BJ (cell line): ENCODE measurements at regions not wholly inside any gene's neighbourhood (a gene's known extent, or its start where the extent isn't known, plus 50 kb on each side); places are given as distances from the start of the nearest gene placed in this dataset.
A peak's percentile ranks its signal among the peaks of the same experiment; 100 is the strongest.
"Not testable (repeated sequence)": the region's sequence is repeated elsewhere in the genome, so short reads cannot be mapped to it uniquely, and the experiment has no call there.

ENCODE experiments used
- CTCF ChIA-PET: fragments of 350-600 bp; formaldehyde crosslinking; extraction: SDS; loops from one replicate; lab custom pipeline; 2021; ENCODE audit warnings: antibody characterized with exemption, inconsistent platforms; lab: Yijun Ruan, JAX
- POLR2A ChIA-PET: fragments of 300-600 bp; sonication (Branson Sonifier 250); formaldehyde crosslinking; extraction: SDS; loops from one replicate; lab custom pipeline; 2021; ENCODE audit warnings: antibody characterized with exemption; lab: Charles Lee
- DNase-seq: peaks from one replicate; pipeline ENCODE4 v3.0.0-alpha.2; 2011; ENCODE audit warnings: low read depth
- H3K27me3 ChIP-seq: 2 replicates; pipeline ENCODE4 v1.6.0; 2011; ENCODE audit warnings: low read length; ENCODE audit not compliant: control insufficient read depth, insufficient read depth
- H3K36me3 ChIP-seq: 2 replicates; pipeline ENCODE4 v1.5.1; 2011; ENCODE audit warnings: low read length; ENCODE audit not compliant: control insufficient read depth, insufficient read depth
- H3K4me3 ChIP-seq: 2 replicates; pipeline ENCODE4 v1.5.1; 2011; ENCODE audit warnings: low read depth, mild to moderate bottlenecking, control low read depth, low read length
- TF ChIP-seq, protein P1 (sequence below): IDR thresholded peaks from 2 replicates; pipeline ENCODE4 v1.5.1; 2011; ENCODE audit warnings: low read depth, mild to moderate bottlenecking, control low read depth, inconsistent platforms, low read length, moderate library complexity; ENCODE audit not compliant: insufficient read depth

DNA sequence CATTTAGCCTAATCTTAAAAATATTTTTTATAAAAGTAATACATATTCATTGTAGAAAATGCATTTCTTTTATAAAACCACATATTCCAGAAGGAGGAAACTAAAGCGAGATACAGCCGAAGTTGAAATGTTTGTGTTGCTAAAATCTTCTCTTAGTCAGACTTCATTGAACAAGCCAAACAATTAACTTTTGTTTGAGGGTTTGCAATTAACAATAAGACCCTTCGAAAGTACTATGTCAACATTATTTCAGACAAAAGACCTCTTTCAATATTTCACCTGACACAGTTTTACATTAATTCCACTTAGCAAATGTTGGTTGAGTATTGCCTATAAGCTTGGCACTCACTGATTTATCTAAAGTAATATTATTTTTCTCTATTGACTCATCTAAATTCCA is 354.0 kb upstream of the ADAMTS5 start:
- ChIA-PET POLR2A (no interaction called here), CTCF (no interaction called here)
- no peak for DNase-seq
- Histone ChIP-seq H3K4me3 (no peak overlapping the region), H3K27me3 (no peaks in the 10 kb centered on the region), H3K36me3 (no peaks in the 10 kb centered on the region)
- TF ChIP-seq, protein P1, sequence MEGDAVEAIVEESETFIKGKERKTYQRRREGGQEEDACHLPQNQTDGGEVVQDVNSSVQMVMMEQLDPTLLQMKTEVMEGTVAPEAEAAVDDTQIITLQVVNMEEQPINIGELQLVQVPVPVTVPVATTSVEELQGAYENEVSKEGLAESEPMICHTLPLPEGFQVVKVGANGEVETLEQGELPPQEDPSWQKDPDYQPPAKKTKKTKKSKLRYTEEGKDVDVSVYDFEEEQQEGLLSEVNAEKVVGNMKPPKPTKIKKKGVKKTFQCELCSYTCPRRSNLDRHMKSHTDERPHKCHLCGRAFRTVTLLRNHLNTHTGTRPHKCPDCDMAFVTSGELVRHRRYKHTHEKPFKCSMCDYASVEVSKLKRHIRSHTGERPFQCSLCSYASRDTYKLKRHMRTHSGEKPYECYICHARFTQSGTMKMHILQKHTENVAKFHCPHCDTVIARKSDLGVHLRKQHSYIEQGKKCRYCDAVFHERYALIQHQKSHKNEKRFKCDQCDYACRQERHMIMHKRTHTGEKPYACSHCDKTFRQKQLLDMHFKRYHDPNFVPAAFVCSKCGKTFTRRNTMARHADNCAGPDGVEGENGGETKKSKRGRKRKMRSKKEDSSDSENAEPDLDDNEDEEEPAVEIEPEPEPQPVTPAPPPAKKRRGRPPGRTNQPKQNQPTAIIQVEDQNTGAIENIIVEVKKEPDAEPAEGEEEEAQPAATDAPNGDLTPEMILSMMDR, result no peak

DNA sequence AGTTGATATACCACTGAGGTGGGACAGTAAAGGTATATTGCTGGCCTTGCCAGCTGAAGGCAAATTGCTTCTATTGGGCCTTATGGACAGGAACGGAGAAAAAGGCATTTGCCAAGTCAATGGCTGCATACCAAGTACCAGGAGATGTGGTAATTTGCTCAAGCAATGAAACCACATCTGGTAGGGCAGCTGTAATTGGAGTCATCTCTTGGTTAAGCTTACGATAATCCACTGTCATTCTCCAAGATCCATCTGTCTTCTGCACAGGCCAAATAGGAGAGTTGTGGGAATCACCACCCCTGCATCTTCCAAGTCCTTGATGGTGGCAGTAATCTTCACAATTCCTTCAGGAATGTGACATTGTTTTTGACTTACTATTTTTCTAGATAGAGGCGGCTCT is 350.7 kb upstream of the ADAMTS5 start:
- CTCF ChIA-PET, H3K27me3 ChIP-seq, H3K36me3 ChIP-seq, POLR2A ChIA-PET, H3K4me3 ChIP-seq, DNase-seq: not testable (repeated sequence)

DNA sequence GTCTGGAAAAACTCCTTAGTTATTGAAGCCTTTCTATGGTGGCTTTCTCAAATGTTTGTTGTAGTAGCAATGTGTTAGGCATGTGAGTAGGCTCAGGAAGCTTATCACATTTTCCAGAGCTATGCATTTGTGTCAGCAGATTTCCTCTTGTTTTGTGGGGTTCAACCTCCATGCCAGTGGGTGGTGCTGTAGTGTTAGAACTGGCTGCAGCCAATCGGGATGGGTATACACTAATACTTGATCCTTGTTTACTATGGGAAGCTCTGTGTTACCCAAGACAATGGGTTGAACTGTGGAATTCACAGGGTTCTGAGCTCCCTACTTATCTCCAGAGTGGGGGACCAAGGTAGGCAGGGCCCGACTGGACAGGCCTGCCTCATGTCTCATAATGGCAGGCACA is 348.5 kb upstream of the ADAMTS5 start:
- POLR2A ChIA-PET, result no interaction called here
- DNase-seq, result no peak
- CTCF ChIA-PET, result interaction anchor here (1.2 kb wide), 1 partner anchor 8 kb away, joined by 3 read pairs; no protein-coding TSS in a partner anchor

DNA sequence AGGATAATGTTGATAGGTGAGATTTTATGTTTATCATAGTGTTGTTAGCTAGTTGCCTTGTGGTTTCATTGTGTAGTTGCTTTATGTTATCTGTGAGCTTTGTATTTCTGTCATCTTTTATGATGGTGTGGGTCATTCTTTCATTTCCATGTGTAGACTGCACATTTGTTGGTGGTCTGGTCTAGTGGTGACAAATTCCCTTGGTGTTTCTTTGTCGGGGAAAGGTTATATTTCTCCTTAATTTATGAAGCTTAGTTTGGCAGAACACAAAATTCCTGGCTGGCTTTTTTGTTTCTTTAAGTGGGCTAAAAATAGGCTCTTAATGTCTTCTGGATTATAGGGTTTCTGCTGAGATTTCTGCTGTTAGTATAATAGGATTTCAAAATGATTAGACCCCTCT is 347.2 kb upstream of the ADAMTS5 start:
- ChIA-PET POLR2A (no interaction called here), CTCF (no interaction called here)
- H3K27me3 ChIP-seq, result no peaks in the 10 kb centered on the region
- no peak for DNase-seq
- H3K36me3 ChIP-seq, result no peaks in the 10 kb centered on the region
- TF ChIP-seq, protein P1, result no peak
- H3K4me3 ChIP-seq, result no peak overlapping the region

More for the DNA sequence above, 348.5 kb upstream of the ADAMTS5 start:
- Histone ChIP-seq H3K36me3 (no peaks in the 10 kb centered on the region), H3K27me3 (no peaks in the 10 kb centered on the region), H3K4me3 (no peak overlapping the region)
- TF ChIP-seq, protein P1, result no peak

DNA sequence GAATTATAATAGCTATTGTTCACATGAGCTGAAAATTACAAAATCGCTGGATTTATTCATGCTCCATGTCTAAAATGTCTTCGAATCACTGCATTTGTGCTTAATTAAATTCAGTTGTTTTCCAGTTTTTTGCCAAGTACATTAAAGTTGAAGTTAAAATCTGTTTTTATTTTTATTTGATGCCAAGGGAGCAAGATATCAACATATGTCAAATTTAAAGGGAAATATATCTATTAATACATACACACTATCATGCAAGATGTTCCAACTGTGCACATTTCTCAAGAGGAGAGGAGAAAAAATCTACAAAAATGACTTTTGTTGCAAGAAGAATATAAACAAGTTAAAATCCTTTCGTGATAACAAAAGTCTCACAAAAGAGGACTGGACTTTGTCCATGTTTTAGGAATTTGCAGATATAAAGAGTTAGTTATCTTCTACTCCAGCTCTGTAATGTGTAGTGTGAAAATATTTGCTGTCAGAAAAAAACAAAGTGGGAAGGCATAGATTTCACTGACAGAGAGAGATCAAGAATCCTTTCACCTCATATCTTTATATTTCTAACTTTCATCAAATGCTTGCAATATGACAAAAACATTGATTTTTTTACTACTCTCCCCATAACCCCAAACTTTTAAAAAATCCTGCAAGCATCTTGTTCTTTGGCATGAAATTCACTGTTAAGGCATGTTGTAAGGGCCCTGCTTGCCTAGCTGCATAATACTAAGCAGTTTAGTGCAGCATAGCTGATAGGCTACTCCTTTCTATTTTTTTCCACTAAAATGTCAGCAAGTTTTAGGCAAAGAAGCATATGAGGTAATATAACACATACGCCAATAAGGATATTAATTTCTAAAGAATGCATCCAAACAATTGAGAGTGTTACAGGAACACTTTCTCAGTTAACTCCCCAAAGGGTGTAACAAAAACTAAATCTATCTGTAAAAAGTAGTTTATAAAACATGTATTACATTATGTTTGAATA is 340.2 kb upstream of the ADAMTS5 start:
- ChIA-PET CTCF (interaction anchor here (0.8 kb wide), 1 partner anchor 30 kb away, joined by 3 read pairs; no protein-coding TSS in a partner anchor), POLR2A (interaction anchor here (0.6 kb wide), 1 partner anchor 1030 kb away, joined by 10 read pairs; no protein-coding TSS in a partner anchor)
- DNase-seq, result peak; percentile 35

More for the DNA sequence above, 340.2 kb upstream of the ADAMTS5 start:
- Histone ChIP-seq H3K4me3 (no peak overlapping the region), H3K27me3 (no peaks in the 10 kb centered on the region), H3K36me3 (no peaks in the 10 kb centered on the region)
- TF ChIP-seq, protein P1, result no peak
